ENCODE measurements at regions not wholly inside any gene's neighbourhood (a gene's known extent, or its start where the extent isn't known, plus 50 kb on each side); places are given as distances from the start of the nearest gene placed in this dataset.

DNA sequence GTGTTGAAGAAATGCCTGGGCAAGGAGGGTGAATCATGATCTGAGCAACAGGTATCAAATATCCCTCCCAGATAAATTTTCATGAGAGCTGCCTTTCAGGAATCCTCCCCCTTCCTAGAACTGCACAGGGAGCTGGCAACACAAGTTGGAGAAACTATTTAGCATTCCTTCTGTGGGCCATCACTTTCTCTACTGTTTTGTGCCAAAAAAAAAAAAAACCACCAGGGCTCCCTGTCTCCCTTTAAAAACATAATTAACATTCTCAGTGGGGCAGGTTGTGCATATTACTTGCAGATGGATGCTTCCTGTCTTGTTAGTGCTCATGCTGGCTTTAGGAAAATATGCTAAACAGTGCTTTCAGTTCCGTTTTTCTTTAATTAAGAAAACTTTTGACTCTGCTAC lies 234.9 kb upstream of the LMCD1 start:
- no peaks in the 10 kb centered on the region for H3K36me3 ChIP-seq (ENCODE audit: control insufficient read depth in 2 of 3, insufficient read depth in 3 of 3, low read length in 3 of 3)
- no peak overlapping the region for H3K4me3 ChIP-seq (ENCODE audit: low read length in 3 of 3)
- TF ChIP-seq, protein P1, sequence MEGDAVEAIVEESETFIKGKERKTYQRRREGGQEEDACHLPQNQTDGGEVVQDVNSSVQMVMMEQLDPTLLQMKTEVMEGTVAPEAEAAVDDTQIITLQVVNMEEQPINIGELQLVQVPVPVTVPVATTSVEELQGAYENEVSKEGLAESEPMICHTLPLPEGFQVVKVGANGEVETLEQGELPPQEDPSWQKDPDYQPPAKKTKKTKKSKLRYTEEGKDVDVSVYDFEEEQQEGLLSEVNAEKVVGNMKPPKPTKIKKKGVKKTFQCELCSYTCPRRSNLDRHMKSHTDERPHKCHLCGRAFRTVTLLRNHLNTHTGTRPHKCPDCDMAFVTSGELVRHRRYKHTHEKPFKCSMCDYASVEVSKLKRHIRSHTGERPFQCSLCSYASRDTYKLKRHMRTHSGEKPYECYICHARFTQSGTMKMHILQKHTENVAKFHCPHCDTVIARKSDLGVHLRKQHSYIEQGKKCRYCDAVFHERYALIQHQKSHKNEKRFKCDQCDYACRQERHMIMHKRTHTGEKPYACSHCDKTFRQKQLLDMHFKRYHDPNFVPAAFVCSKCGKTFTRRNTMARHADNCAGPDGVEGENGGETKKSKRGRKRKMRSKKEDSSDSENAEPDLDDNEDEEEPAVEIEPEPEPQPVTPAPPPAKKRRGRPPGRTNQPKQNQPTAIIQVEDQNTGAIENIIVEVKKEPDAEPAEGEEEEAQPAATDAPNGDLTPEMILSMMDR (IDR thresholded peaks at IDR 0.05; ENCODE audit: borderline replicate concordance, extremely low read depth, insufficient read depth), result no peak
- DNase-seq, result peak in 1 of 5 donors; percentile 44
- no peaks in the 10 kb centered on the region for H3K27me3 ChIP-seq (ENCODE audit: control insufficient read depth, insufficient read depth, low read length)
- no peak overlapping the region for H3K27ac ChIP-seq (ENCODE audit: low read depth in 2 of 2, low read length in 2 of 2)
- intact Hi-C loops (cut with DNase I), result no loop called here
- H3K9me3 ChIP-seq (ENCODE audit: control insufficient read depth in 2 of 3, insufficient read depth in 1 of 3, low read length in 3 of 3), result no peaks in the 10 kb centered on the region
- FAIRE-seq, result no peak
- H3K4me1 ChIP-seq (ENCODE audit: control insufficient read depth in 2 of 3, insufficient read depth in 2 of 3, low read depth in 1 of 3, low read length in 3 of 3), result no peaks in the 10 kb centered on the region
- no peak overlapping the region for H3K9ac ChIP-seq (ENCODE audit: low read length in 3 of 3)

- Histone ChIP-seq H3K4me3 (ENCODE audit: low read length in 3 of 3) (no peak overlapping the region), H3K27me3 (ENCODE audit: control insufficient read depth, insufficient read depth, low read length) (no peaks in the 10 kb centered on the region), H3K9me3 (ENCODE audit: control insufficient read depth in 2 of 3, insufficient read depth in 1 of 3, low read length in 3 of 3) (no peaks in the 10 kb centered on the region), H3K9ac (ENCODE audit: low read length in 3 of 3) (no peak overlapping the region), H3K27ac (ENCODE audit: low read depth in 2 of 2, low read length in 2 of 2) (no peak overlapping the region), H3K36me3 (ENCODE audit: control insufficient read depth in 2 of 3, insufficient read depth in 3 of 3, low read length in 3 of 3) (no peaks in the 10 kb centered on the region), H3K4me1 (ENCODE audit: control insufficient read depth in 2 of 3, insufficient read depth in 2 of 3, low read depth in 1 of 3, low read length in 3 of 3) (no peaks in the 10 kb centered on the region)
- DNase-seq, result no peak
- no peak for FAIRE-seq
- TF ChIP-seq, protein P1 (IDR thresholded peaks at IDR 0.05; ENCODE audit: borderline replicate concordance, extremely low read depth, insufficient read depth), result no peak
- intact Hi-C loops (cut with DNase I), result no loop called here
Measured at GRCh38 chr3:8273479-8273878, 228.1 kb upstream of the LMCD1 start.

- no peak for DNase-seq
- Histone ChIP-seq H3K9me3 (ENCODE audit: control insufficient read depth in 2 of 3, insufficient read depth in 1 of 3, low read length in 3 of 3) (no peaks in the 10 kb centered on the region), H3K27ac (ENCODE audit: low read depth in 2 of 2, low read length in 2 of 2) (no peak overlapping the region), H3K27me3 (ENCODE audit: control insufficient read depth, insufficient read depth, low read length) (no peaks in the 10 kb centered on the region), H3K4me3 (ENCODE audit: low read length in 3 of 3) (no peak overlapping the region), H3K4me1 (ENCODE audit: control insufficient read depth in 2 of 3, insufficient read depth in 2 of 3, low read depth in 1 of 3, low read length in 3 of 3) (no peaks in the 10 kb centered on the region), H3K36me3 (ENCODE audit: control insufficient read depth in 2 of 3, insufficient read depth in 3 of 3, low read length in 3 of 3) (no peaks in the 10 kb centered on the region), H3K9ac (ENCODE audit: low read length in 3 of 3) (no peak overlapping the region)
- intact Hi-C loops (cut with DNase I), result no loop called here
- no peak for FAIRE-seq
- TF ChIP-seq, protein P1 (IDR thresholded peaks at IDR 0.05; ENCODE audit: borderline replicate concordance, extremely low read depth, insufficient read depth), result no peak
Measured at GRCh38 chr3:8276056-8276455, 225.6 kb upstream of the LMCD1 start.

DNA sequence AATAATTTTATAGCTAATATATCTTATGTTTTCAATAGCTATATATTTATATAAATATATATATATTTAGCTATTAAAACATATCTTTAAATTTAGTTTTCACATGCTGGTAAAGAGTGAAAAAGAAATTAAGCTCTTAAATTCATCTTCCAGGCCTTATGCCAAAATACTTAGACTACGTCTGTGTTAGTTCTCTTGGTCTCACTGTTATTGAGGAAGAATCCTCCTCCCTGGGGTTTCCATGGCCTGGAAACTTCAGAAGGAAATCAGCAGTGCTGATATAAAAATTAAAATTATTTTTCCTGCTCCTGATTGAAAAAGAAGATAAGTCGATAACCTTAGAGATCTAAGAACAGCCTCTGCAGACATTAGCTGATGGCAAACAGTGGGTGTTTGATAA lies 225.1 kb upstream of the LMCD1 start:
- Histone ChIP-seq H3K4me1 (ENCODE audit: control insufficient read depth in 2 of 3, insufficient read depth in 2 of 3, low read depth in 1 of 3, low read length in 3 of 3) (no peaks in the 10 kb centered on the region), H3K9ac (ENCODE audit: low read length in 3 of 3) (no peak overlapping the region), H3K27me3 (ENCODE audit: control insufficient read depth, insufficient read depth, low read length) (no peaks in the 10 kb centered on the region), H3K4me3 (ENCODE audit: low read length in 3 of 3) (no peak overlapping the region), H3K9me3 (ENCODE audit: control insufficient read depth in 2 of 3, insufficient read depth in 1 of 3, low read length in 3 of 3) (no peaks in the 10 kb centered on the region), H3K36me3 (ENCODE audit: control insufficient read depth in 2 of 3, insufficient read depth in 3 of 3, low read length in 3 of 3) (no peaks in the 10 kb centered on the region), H3K27ac (ENCODE audit: low read depth in 2 of 2, low read length in 2 of 2) (no peak overlapping the region)
- DNase-seq, result no peak
- intact Hi-C loops (cut with DNase I), result no loop called here
- FAIRE-seq, result no peak
- TF ChIP-seq, protein P1 (IDR thresholded peaks at IDR 0.05; ENCODE audit: borderline replicate concordance, extremely low read depth, insufficient read depth), result no peak

Data from kidney (tissue), 13 donors.